ENCODE measurements at regions not wholly inside any gene's neighbourhood (a gene's known extent, or its start where the extent isn't known, plus 50 kb on each side); places are given as distances from the start of the nearest gene placed in this dataset.

GRCh38 chr1:56258371-56258770 lies 321.0 kb downstream of the PLPP3 start:
- H3K27me3 ChIP-seq = no peaks in the 10 kb centered on the region
- intact Hi-C loops (cut with DNase I; ENCODE audit: low total_unique reads) = no loop called here
- 90 to 97% methylated on average over 5 of the region's 5 CpGs for WGBS, 2 donors
- no peaks in the 10 kb centered on the region for H3K4me1 ChIP-seq
- TF ChIP-seq CTCF (IDR thresholded peaks at IDR 0.05) (no peak), POLR2A (IDR thresholded peaks at IDR 0.05) (no peak)
- H3K36me3 ChIP-seq (ENCODE audit: low read depth, missing control alignments) = no peaks in the 10 kb centered on the region
- no peak for DNase-seq
- no peaks in the 10 kb centered on the region for H3K9me3 ChIP-seq
- H3K4me3 ChIP-seq = no peak overlapping the region
- no peak overlapping the region for H3K27ac ChIP-seq

GRCh38 chr1:56257726-56258125 lies 321.6 kb downstream of the PLPP3 start:
- no peaks in the 10 kb centered on the region for H3K36me3 ChIP-seq (ENCODE audit: low read depth, missing control alignments)
- no peak overlapping the region for H3K4me3 ChIP-seq
- no peak for DNase-seq
- no peaks in the 10 kb centered on the region for H3K9me3 ChIP-seq
- H3K4me1 ChIP-seq = no peaks in the 10 kb centered on the region
- H3K27me3 ChIP-seq = no peaks in the 10 kb centered on the region
- TF ChIP-seq POLR2A (IDR thresholded peaks at IDR 0.05) (no peak), CTCF (IDR thresholded peaks at IDR 0.05) (no peak)
- intact Hi-C loops (cut with DNase I; ENCODE audit: low total_unique reads) = no loop called here
- no peak overlapping the region for H3K27ac ChIP-seq
- 91 to 92% methylated on average over 5 of the region's 5 CpGs for WGBS, 2 donors

DNA sequence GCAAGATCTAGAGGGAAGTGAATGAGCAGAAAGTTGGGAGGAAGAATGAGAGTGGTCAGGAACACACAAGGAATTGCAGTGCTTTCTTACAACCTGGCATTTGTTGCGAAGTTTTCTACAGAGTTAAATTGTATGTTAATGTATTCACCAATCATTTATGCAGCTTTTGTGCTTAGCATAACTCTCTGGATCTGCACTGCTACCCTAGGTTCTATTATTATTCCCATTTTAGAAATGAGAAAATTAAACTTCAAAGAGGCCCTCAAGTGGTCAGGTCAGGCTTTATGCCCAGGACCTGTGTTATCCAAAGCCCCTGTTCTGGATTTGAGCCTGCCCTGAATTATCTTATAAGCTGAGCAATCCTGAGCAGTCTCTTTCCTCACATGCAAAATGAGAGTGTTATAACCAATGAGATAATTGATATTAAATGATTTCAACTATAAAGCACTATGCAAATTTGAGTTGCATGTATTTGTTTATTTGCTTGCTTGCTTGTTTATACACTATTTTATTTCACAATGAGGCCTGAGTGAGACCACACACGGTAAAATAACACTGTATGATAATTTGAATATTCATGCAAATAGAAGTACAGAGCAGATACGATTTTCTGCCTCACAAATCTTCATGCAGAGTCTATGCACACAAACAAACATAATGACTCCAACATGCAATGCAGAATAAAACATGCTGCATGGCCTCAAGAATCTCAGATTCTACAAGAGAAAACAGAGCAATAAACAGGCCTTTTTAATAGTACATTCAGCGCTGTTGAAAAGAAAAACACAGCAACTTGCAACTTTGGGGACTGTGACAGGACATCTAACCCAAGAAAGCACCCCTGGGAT lies 323.0 kb downstream of the PLPP3 start:
- intact Hi-C loops (cut with DNase I; ENCODE audit: low total_unique reads) = no loop called here
- Histone ChIP-seq H3K36me3 (ENCODE audit: low read depth, missing control alignments) (no peaks in the 10 kb centered on the region), H3K4me3 (no peak overlapping the region), H3K27me3 (no peaks in the 10 kb centered on the region), H3K9me3 (no peaks in the 10 kb centered on the region), H3K27ac (no peak overlapping the region), H3K4me1 (no peaks in the 10 kb centered on the region)
- TF ChIP-seq CTCF (IDR thresholded peaks at IDR 0.05) (no peak), POLR2A (IDR thresholded peaks at IDR 0.05) (no peak)
- 73 to 76% methylated on average over 4 of the region's 4 CpGs for WGBS, 2 donors
- no peak for DNase-seq

GRCh38 chr1:56255516-56256152 lies 323.7 kb downstream of the PLPP3 start:
- H3K4me1 ChIP-seq = no peaks in the 10 kb centered on the region
- DNase-seq = peak; percentile 71
- peak overlapping the region in 1 of 2 donors; percentile 36 for H3K27ac ChIP-seq
- H3K27me3 ChIP-seq = no peaks in the 10 kb centered on the region
- TF ChIP-seq CTCF (IDR thresholded peaks at IDR 0.05) (no peak), POLR2A (IDR thresholded peaks at IDR 0.05) (no peak)
- no peak overlapping the region for H3K4me3 ChIP-seq
- H3K36me3 ChIP-seq (ENCODE audit: low read depth, missing control alignments) = no peaks in the 10 kb centered on the region
- 55 to 72% methylated on average over 5 of the region's 5 CpGs for WGBS, 2 donors
- no peaks in the 10 kb centered on the region for H3K9me3 ChIP-seq
- intact Hi-C loops (cut with DNase I; ENCODE audit: low total_unique reads) = no loop called here

All from testis (tissue), 2 donors.